HepG2 (cell line): ENCODE measurements at regions not wholly inside any gene's neighbourhood (a gene's known extent, or its start where the extent isn't known, plus 50 kb on each side); places are given as distances from the start of the nearest gene placed in this dataset.

Source experiments
- ATAC-seq: fragments of 200-7000 bp; cut with Tn5 transposase; 3 replicates; pipeline ENCODE4 v1.9.1; 2020; ENCODE audit warnings: mild to moderate bottlenecking, moderate library complexity
- BruUV-seq: library from RNA; stranded (reverse); fragments of 400-500 nt; replicated peaks from 2 replicates; lab custom pipeline; 2021; lab: Mats Ljungman, UMichigan
- CTCF ChIA-PET: fragments of 300-600 bp; formaldehyde crosslinking; extraction: SDS; loops from one replicate; lab custom pipeline; 2021; ENCODE audit warnings: low total read pairs, inconsistent platforms, low intra/inter-chr PET ratio; lab: Yijun Ruan, JAX
- POLR2A ChIA-PET: fragments of 350-600 bp; sonication (Branson Sonifier 250); formaldehyde crosslinking; loops from one replicate; lab custom pipeline; 2020; ENCODE audit warnings: antibody characterized with exemption, inconsistent platforms; lab: Yijun Ruan, JAX
- DNase-seq: peaks from one replicate; pipeline ENCODE4 v3.0.0-alpha.2; 2015; ENCODE audit warnings: low spot score
- FAIRE-seq: peaks from 3 replicates; lab custom pipeline; 2011; peaks lifted over from hg19 to GRCh38; lab: Jason Lieb, UNC
- H2AFZ ChIP-seq: one replicate; pipeline ENCODE4 v1.6.1; 2011; ENCODE audit warnings: low read length, inconsistent platforms
- H3K27ac ChIP-seq: fragments of 300-600 bp; 3 replicates; pipeline ENCODE4 v1.8.0; 2011; ENCODE audit warnings: mixed run types, mild to moderate bottlenecking, mixed read lengths, low read length, inconsistent platforms; ENCODE audit not compliant: insufficient read depth; ENCODE audit errors: extremely low read length
- H3K27me3 ChIP-seq, 2 experiments: fragments of 200-600 bp in 1 of 2; 2 replicates in 1 of 2; 3 replicates in 1 of 2; pipeline versions ENCODE4 v1.6.0 to v1.8.0; 2011; ENCODE audit warnings: low read length in 2 of 2, mild to moderate bottlenecking in 2 of 2, moderate library complexity in 2 of 2, inconsistent platforms in 1 of 2; ENCODE audit not compliant: insufficient read depth in 2 of 2, control insufficient read depth in 1 of 2
- H3K36me3 ChIP-seq, 2 experiments: fragments of 200-600 bp in 1 of 2; replicated peaks in 1 of 2; 2 replicates in 1 of 2; 3 replicates in 1 of 2; pipeline versions ENCODE4 v1.5.1 to v1.8.0; 2011; ENCODE audit warnings: low read length in 2 of 2, inconsistent platforms in 1 of 2; ENCODE audit not compliant: insufficient read depth in 2 of 2, control insufficient read depth in 1 of 2
- H3K4me1 ChIP-seq: 2 replicates; pipeline ENCODE4 v1.5.1; 2012; ENCODE audit warnings: low read length, inconsistent platforms; ENCODE audit not compliant: insufficient read depth
- H3K4me2 ChIP-seq: 2 replicates; pipeline ENCODE4 v1.6.0; 2011; ENCODE audit warnings: low read depth, low read length, inconsistent platforms
- H3K4me3 ChIP-seq, 3 experiments: fragments of 200-600 bp in 1 of 3; sonication (generic), shearing (Covaris generic) in 1 of 3; replicated peaks in 1 of 3; 2 replicates each; pipeline ENCODE4 v1.5.1; 2011 to 2016; ENCODE audit warnings: low read length in 3 of 3, inconsistent platforms in 2 of 3, low read depth in 2 of 3, mild to moderate bottlenecking in 2 of 3, control low read depth in 1 of 3, mixed read lengths in 1 of 3; ENCODE audit not compliant: insufficient read depth in 1 of 3
- H3K79me2 ChIP-seq: one replicate; pipeline ENCODE4 v1.6.1; 2011; ENCODE audit warnings: low read length, inconsistent platforms; ENCODE audit not compliant: insufficient read depth
- H3K9ac ChIP-seq: 2 replicates; pipeline ENCODE4 v1.6.0; 2011; ENCODE audit warnings: mild to moderate bottlenecking, low read depth, low read length, inconsistent platforms; ENCODE audit not compliant: insufficient read depth
- H3K9me3 ChIP-seq: 2 replicates; pipeline ENCODE4 v1.5.1; 2012; ENCODE audit warnings: mild to moderate bottlenecking, low read length
- H4K20me1 ChIP-seq: 2 replicates; pipeline ENCODE4 v1.6.0; 2011; ENCODE audit warnings: inconsistent platforms, mild to moderate bottlenecking, low read length, moderate library complexity; ENCODE audit not compliant: insufficient read depth
- ATF7-NPFF ChIP-seq: sonication (generic); formaldehyde crosslinking; IDR thresholded peaks from 2 replicates; pipeline ENCODE4 v1.8.1; 2023; ENCODE audit warnings: mild to moderate bottlenecking, low read depth, missing genetic modification reagents, moderate library complexity
- ERF ChIP-seq: IDR thresholded peaks from 2 replicates; pipeline ENCODE4 v1.6.1; 2018; ENCODE audit warnings: missing biosample characterization, missing genetic modification reagents
- IRF2 ChIP-seq: IDR thresholded peaks from 2 replicates; pipeline ENCODE4 v1.6.1; 2018; ENCODE audit warnings: missing genetic modification reagents, missing compliant biosample characterization
- NR2F2 ChIP-seq: IDR thresholded peaks from 2 replicates; pipeline ENCODE4 v1.6.1; 2012; ENCODE audit warnings: low read depth, inconsistent platforms, borderline replicate concordance
- PCBP1 ChIP-seq: fragments of 200-400 bp; formaldehyde crosslinking; IDR thresholded peaks from 2 replicates; pipeline ENCODE4 v1.6.1; 2017; ENCODE audit warnings: mild to moderate bottlenecking, low read depth, low read length, borderline replicate concordance
- PRPF4 ChIP-seq: fragments of 200-400 bp; formaldehyde crosslinking; IDR thresholded peaks from 2 replicates; pipeline ENCODE4 v1.6.1; 2016; ENCODE audit warnings: low read length, low read depth; ENCODE audit not compliant: poor library complexity, severe bottlenecking
- REL ChIP-seq: sonication (generic); formaldehyde crosslinking; conservative IDR thresholded peaks from 2 replicates; pipeline ENCODE4 v1.8.0; 2022; ENCODE audit warnings: mild to moderate bottlenecking, missing genetic modification reagents, moderate library complexity
- SP1 ChIP-seq, 2 experiments: fragments of 450-650 bp in 1 of 2; sonication (generic) in 1 of 2; formaldehyde crosslinking in 1 of 2; IDR thresholded peaks; 2 replicates each; pipeline versions ENCODE4 v1.4.0 to v1.6.1; 2016 to 2020; ENCODE audit warnings: missing genetic modification reagents in 1 of 2
- TCF7L2 ChIP-seq: IDR thresholded peaks from 2 replicates; pipeline ENCODE4 v1.6.1; 2011; ENCODE audit warnings: mild to moderate bottlenecking, low read depth, low read length, moderate library complexity
- in situ Hi-C: cut with HindIII; loops from 2 replicates; pipeline ENCODE4 v1.10.0; 2017; ENCODE audit warnings: low pct_unique_long_range_greater_than_20kb; ENCODE audit not compliant: extremely low pct_ligation_motif_present
- intact Hi-C: fragments of 100-400 bp; cut with micrococcal nuclease; formaldehyde crosslinking; loops from one replicate; pipeline ENCODE4 v1.10.0; 2022; ENCODE audit not compliant: unreplicated experiment
- TF ChIP-seq, protein P1 (sequence below): sonication (generic); formaldehyde crosslinking; IDR thresholded peaks from 2 replicates; pipeline ENCODE4 v1.5.0; 2020; ENCODE audit warnings: missing genetic modification reagents, mild to moderate bottlenecking, borderline replicate concordance
- TF ChIP-seq, protein P2 (sequence below): sonication (generic); formaldehyde crosslinking; IDR thresholded peaks from 2 replicates; pipeline ENCODE4 v1.8.0; 2022; ENCODE audit warnings: missing genetic modification reagents, mild to moderate bottlenecking, moderate library complexity, borderline replicate concordance
- TF ChIP-seq, protein P3 (sequence below): sonication (generic); formaldehyde crosslinking; IDR thresholded peaks from 2 replicates; pipeline ENCODE4 v1.8.1; 2023; ENCODE audit warnings: mild to moderate bottlenecking, missing genetic modification reagents, borderline replicate concordance
- TF ChIP-seq, protein P4 (sequence below): sonication (generic); formaldehyde crosslinking; IDR thresholded peaks from 2 replicates; pipeline ENCODE4 v1.5.1; 2020; ENCODE audit warnings: mild to moderate bottlenecking, missing genetic modification reagents, moderate library complexity
- TF ChIP-seq, protein P5 (sequence below): sonication (generic); formaldehyde crosslinking; IDR thresholded peaks from 2 replicates; pipeline ENCODE4 v1.5.0; 2020; ENCODE audit warnings: mild to moderate bottlenecking, missing genetic modification reagents, borderline replicate concordance

DNA sequence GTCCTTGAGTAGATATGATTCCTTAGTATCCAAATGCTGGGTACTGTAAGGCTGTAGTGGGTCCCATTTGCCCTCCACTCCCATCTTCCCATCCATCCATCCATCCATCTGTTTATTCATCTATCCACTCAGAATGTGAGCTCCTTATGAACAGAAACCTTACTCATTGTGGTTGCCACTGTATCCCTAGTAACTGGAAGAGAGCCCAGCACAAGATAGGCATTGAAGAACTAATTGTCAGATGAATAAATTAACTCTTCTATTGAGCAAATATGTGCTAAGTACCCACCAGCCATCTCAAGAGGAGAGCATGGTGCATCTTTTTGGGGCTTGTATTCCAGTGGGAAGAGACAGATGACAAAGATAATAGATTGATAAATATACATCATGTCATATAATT lies 86.4 kb upstream of the SEZ6L start:
- Histone ChIP-seq H3K9ac (no peak overlapping the region), H3K27ac (no peak overlapping the region), H2AFZ (no peak overlapping the region), H3K36me3 (no peaks in the 10 kb centered on the region), H3K4me2 (no peak overlapping the region), H3K79me2 (no peaks in the 10 kb centered on the region), H3K9me3 (no peaks in the 10 kb centered on the region), H3K27me3 (no peaks in the 10 kb centered on the region), H3K4me1 (no peaks in the 10 kb centered on the region), H3K4me3 (no peak overlapping the region), H4K20me1 (no peaks in the 10 kb centered on the region)
- ChIA-PET CTCF (no interaction called here), POLR2A (no interaction called here)
- in situ Hi-C loops (no loop called here), intact Hi-C loops (no loop called here)
- no peak for DNase-seq
- BruUV-seq: no TSS peak
- ATAC-seq: no peak
- FAIRE-seq: no peak
- TF ChIP-seq, protein P1, sequence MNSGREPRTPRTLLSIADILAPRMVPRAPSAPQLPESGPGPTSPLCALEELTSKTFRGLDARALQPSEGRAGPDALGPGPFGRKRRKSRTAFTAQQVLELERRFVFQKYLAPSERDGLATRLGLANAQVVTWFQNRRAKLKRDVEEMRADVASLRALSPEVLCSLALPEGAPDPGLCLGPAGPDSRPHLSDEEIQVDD: no peak
- TF ChIP-seq ATF7-NPFF (CRISPR knock-in tag) (no peak), TCF7L2 (no peak), NR2F2 (no peak), REL (no peak), IRF2 (CRISPR knock-in tag) (no peak), PRPF4 (no peak), PCBP1 (no peak), ERF (CRISPR knock-in tag) (no peak), SP1 (IDR thresholded peaks at IDR 0.05) (no peak), SP1 (CRISPR knock-in tag; IDR thresholded peaks at IDR 0.05) (no peak)
- TF ChIP-seq, protein P2, sequence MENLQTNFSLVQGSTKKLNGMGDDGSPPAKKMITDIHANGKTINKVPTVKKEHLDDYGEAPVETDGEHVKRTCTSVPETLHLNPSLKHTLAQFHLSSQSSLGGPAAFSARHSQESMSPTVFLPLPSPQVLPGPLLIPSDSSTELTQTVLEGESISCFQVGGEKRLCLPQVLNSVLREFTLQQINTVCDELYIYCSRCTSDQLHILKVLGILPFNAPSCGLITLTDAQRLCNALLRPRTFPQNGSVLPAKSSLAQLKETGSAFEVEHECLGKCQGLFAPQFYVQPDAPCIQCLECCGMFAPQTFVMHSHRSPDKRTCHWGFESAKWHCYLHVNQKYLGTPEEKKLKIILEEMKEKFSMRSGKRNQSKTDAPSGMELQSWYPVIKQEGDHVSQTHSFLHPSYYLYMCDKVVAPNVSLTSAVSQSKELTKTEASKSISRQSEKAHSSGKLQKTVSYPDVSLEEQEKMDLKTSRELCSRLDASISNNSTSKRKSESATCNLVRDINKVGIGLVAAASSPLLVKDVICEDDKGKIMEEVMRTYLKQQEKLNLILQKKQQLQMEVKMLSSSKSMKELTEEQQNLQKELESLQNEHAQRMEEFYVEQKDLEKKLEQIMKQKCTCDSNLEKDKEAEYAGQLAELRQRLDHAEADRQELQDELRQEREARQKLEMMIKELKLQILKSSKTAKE (CRISPR knock-in tag): no peak
- TF ChIP-seq, protein P3, sequence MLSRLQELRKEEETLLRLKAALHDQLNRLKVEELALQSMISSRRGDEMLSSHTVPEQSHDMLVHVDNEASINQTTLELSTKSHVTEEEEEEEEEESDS (CRISPR knock-in tag): no peak
- TF ChIP-seq, protein P4, sequence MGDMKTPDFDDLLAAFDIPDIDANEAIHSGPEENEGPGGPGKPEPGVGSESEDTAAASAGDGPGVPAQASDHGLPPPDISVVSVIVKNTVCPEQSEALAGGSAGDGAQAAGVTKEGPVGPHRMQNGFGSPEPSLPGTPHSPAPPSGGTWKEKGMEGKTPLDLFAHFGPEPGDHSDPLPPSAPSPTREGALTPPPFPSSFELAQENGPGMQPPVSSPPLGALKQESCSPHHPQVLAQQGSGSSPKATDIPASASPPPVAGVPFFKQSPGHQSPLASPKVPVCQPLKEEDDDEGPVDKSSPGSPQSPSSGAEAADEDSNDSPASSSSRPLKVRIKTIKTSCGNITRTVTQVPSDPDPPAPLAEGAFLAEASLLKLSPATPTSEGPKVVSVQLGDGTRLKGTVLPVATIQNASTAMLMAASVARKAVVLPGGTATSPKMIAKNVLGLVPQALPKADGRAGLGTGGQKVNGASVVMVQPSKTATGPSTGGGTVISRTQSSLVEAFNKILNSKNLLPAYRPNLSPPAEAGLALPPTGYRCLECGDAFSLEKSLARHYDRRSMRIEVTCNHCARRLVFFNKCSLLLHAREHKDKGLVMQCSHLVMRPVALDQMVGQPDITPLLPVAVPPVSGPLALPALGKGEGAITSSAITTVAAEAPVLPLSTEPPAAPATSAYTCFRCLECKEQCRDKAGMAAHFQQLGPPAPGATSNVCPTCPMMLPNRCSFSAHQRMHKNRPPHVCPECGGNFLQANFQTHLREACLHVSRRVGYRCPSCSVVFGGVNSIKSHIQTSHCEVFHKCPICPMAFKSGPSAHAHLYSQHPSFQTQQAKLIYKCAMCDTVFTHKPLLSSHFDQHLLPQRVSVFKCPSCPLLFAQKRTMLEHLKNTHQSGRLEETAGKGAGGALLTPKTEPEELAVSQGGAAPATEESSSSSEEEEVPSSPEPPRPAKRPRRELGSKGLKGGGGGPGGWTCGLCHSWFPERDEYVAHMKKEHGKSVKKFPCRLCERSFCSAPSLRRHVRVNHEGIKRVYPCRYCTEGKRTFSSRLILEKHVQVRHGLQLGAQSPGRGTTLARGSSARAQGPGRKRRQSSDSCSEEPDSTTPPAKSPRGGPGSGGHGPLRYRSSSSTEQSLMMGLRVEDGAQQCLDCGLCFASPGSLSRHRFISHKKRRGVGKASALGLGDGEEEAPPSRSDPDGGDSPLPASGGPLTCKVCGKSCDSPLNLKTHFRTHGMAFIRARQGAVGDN (CRISPR knock-in tag): no peak
- TF ChIP-seq, protein P5, sequence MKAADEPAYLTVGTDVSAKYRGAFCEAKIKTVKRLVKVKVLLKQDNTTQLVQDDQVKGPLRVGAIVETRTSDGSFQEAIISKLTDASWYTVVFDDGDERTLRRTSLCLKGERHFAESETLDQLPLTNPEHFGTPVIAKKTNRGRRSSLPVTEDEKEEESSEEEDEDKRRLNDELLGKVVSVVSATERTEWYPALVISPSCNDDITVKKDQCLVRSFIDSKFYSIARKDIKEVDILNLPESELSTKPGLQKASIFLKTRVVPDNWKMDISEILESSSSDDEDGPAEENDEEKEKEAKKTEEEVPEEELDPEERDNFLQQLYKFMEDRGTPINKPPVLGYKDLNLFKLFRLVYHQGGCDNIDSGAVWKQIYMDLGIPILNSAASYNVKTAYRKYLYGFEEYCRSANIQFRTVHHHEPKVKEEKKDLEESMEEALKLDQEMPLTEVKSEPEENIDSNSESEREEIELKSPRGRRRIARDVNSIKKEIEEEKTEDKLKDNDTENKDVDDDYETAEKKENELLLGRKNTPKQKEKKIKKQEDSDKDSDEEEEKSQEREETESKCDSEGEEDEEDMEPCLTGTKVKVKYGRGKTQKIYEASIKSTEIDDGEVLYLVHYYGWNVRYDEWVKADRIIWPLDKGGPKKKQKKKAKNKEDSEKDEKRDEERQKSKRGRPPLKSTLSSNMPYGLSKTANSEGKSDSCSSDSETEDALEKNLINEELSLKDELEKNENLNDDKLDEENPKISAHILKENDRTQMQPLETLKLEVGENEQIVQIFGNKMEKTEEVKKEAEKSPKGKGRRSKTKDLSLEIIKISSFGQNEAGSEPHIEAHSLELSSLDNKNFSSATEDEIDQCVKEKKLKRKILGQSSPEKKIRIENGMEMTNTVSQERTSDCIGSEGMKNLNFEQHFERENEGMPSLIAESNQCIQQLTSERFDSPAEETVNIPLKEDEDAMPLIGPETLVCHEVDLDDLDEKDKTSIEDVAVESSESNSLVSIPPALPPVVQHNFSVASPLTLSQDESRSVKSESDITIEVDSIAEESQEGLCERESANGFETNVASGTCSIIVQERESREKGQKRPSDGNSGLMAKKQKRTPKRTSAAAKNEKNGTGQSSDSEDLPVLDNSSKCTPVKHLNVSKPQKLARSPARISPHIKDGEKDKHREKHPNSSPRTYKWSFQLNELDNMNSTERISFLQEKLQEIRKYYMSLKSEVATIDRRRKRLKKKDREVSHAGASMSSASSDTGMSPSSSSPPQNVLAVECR (CRISPR knock-in tag): no peak
